Pancreas (tissue), 10 donors: ENCODE measurements at regions not wholly inside any gene's neighbourhood (a gene's known extent, or its start where the extent isn't known, plus 50 kb on each side); places are given as distances from the start of the nearest gene placed in this dataset.

ENCODE experiments used
- ATAC-seq, 4 donors: fragments of 200-7000 bp; cut with Tn5 transposase; one replicate each; pipeline versions ENCODE4 v1.8.0 to v1.9.1; 2020; ENCODE audit warnings: mild to moderate bottlenecking in 4 of 4, moderate library complexity in 4 of 4
- DNase-seq, 6 donors: peaks; one replicate each; pipeline ENCODE4 v3.0.0-alpha.2; 2020
- FAIRE-seq: peaks from 2 replicates; lab custom pipeline; 2012; peaks lifted over from hg19 to GRCh38; lab: Jason Lieb, UNC
- H3K27ac ChIP-seq, 4 donors: fragments of 200-600 bp; sonication (generic); 1 replicate in 3 of 4; 2 replicates in 1 of 4; pipeline versions ENCODE4 v1.5.0 to v1.8.0; 2020
- H3K27me3 ChIP-seq, 4 donors: fragments of 200-600 bp; one replicate each; pipeline ENCODE4 v1.8.0; 2021
- H3K36me3 ChIP-seq, 3 donors: fragments of 200-600 bp; sonication (generic) in 1 of 3; one replicate each; pipeline versions ENCODE4 v1.5.0 to v1.8.0; 2020 to 2021
- H3K4me1 ChIP-seq, 3 donors: fragments of 200-600 bp; one replicate each; pipeline ENCODE4 v1.8.0; 2021
- H3K4me3 ChIP-seq, 4 donors: fragments of 200-600 bp; sonication (generic) in 2 of 4; one replicate each; pipeline versions ENCODE4 v1.5.0 to v1.8.0; 2020 to 2021
- H3K9me3 ChIP-seq, 4 donors: fragments of 200-600 bp; one replicate each; pipeline ENCODE4 v1.8.0; 2021
- WGBS, 2 donors: extraction: QIAGEN DNeasy Blood & Tissue Kit; methylation state at CpG; one replicate each; pipeline ENCODE4 v1.1.7; 2013; 5-methylcytosine and 5-hydroxymethylcytosine counted together
- intact Hi-C, 3 donors: fragments of 100-400 bp; cut with DNase I; formaldehyde crosslinking; loops; one replicate each; pipeline versions ENCODE4 v1.11.1 to v1.14.2; 2022
- TF ChIP-seq, protein P1 (sequence below), 4 donors: fragments of 200-600 bp; sonication (generic) in 3 of 4; IDR thresholded peaks; one replicate each; pipeline versions ENCODE4 v1.5.0 to v1.8.0; 2021; ENCODE audit warnings: antibody characterized with exemption in 4 of 4
- donor health status: healthy with polysubstance abuse.
- donor health status: DM: no; HTN: no; CAD: no; lungs with moderate emphysema.
- donor health status: DM: no; HTN: no; CAD: no.
- donor health status: control.
- donor health status: control.
- donor health status: Bipolar disorder and iron deficiency.
- donor health status: DM: yes; HTN: yes; CAD: no.
- donor health status: DM: no; HTN: no; CAD: no.
- donor health status: DM: no; HTN: no; CAD: no.
- donor health status: DM: yes; HTN: yes; CAD: no.

DNA sequence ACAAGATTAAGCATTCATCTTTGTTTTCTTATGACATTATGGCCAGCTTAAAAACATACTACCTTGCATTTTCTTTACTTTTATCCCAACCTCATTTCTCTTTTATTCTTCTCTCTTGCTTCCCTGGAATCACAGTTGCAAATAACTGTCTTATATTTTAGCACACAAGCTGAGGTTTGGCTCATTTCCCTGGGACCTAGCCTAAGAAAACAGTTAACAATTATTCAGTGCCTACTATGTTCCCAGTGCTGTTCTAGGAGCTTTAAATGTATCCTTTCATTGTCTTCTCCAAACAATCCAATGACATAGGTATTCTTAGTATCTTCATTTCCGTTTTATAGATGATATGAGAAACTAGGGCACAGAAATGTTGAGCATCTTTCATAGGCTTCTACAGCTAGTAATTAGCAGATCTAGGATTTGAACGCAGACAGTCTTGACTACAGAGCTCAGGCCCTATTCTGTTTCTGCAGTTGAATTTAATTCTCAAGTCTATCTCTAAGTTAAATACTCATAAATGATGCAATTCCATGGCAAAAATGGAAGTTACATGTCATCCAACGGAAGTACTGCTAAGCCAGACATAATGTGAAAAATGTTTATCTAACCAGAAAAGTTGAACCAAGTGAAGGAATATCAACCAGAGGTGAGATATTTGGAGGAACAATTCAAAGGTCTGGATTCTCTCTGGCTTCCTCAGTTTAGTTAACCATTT lies 52.3 kb upstream of the MTAP start:
- TF ChIP-seq, protein P1, sequence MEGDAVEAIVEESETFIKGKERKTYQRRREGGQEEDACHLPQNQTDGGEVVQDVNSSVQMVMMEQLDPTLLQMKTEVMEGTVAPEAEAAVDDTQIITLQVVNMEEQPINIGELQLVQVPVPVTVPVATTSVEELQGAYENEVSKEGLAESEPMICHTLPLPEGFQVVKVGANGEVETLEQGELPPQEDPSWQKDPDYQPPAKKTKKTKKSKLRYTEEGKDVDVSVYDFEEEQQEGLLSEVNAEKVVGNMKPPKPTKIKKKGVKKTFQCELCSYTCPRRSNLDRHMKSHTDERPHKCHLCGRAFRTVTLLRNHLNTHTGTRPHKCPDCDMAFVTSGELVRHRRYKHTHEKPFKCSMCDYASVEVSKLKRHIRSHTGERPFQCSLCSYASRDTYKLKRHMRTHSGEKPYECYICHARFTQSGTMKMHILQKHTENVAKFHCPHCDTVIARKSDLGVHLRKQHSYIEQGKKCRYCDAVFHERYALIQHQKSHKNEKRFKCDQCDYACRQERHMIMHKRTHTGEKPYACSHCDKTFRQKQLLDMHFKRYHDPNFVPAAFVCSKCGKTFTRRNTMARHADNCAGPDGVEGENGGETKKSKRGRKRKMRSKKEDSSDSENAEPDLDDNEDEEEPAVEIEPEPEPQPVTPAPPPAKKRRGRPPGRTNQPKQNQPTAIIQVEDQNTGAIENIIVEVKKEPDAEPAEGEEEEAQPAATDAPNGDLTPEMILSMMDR (IDR thresholded peaks at IDR 0.05) = no peak
- ATAC-seq = no peak
- no peak for FAIRE-seq

DNA sequence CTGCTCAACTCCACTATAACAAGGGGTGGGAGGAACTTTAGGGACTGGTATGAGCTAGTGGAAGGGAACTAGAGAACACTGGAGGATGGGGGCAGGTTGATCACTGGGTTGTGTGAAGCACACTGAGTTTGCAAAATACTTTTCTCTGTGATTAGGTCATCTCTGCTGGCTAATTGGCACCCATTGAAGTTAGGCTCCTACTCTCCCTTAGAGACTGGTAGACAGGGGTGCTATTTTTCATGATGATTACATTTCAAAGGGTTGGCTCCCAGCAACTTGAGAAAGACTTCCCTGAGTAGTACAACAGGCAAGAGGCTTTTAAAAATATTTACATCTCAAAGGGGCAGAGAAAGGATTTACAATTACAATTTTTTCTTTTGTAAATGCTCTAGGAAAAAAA lies 50.4 kb upstream of the MTAP start:
- no peaks in the 10 kb centered on the region for H3K9me3 ChIP-seq
- no peaks in the 10 kb centered on the region for H3K4me1 ChIP-seq
- H3K36me3 ChIP-seq = no peaks in the 10 kb centered on the region
- no peak overlapping the region for H3K4me3 ChIP-seq
- FAIRE-seq (no peak), DNase-seq (no peak), ATAC-seq (no peak)
- H3K27me3 ChIP-seq = no peaks in the 10 kb centered on the region
- TF ChIP-seq, protein P1 (IDR thresholded peaks at IDR 0.05) = no peak
- intact Hi-C loops = no loop called here
- H3K27ac ChIP-seq = no peak overlapping the region

More for the DNA sequence above, 52.3 kb upstream of the MTAP start:
- Histone ChIP-seq H3K36me3 (no peaks in the 10 kb centered on the region), H3K27me3 (no peaks in the 10 kb centered on the region), H3K4me1 (no peaks in the 10 kb centered on the region), H3K4me3 (no peak overlapping the region), H3K9me3 (no peaks in the 10 kb centered on the region), H3K27ac (no peak overlapping the region)
- 42 to 50% methylated on average over 3 of the region's 3 CpGs for WGBS, 2 donors
- intact Hi-C loops = no loop called here
- DNase-seq = no peak
